ENCODE measurements at regions not wholly inside any gene's neighbourhood (a gene's known extent, or its start where the extent isn't known, plus 50 kb on each side); places are given as distances from the start of the nearest gene placed in this dataset.

DNA sequence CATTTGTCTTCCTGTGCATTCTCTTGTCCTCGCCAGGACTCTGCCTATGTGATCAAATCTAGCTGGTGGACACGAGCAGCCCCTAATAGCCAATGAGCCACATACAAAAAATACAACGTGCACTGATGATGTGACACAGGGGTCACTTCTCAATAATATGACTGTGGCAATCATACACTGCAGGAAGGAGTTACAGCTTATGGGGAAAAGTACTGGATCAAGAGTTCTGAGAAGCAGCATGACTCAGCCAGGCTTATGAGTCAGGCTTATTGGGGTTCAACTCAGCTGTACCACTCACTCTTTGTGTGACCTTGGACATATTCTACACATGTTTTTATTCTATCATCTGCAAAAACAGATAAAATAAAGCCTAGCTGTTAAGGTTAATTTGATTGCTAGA, 889.4 kb upstream of the TENM4 start:
- Histone ChIP-seq H3K27me3 (ENCODE audit: low read length) (no peaks in the 10 kb centered on the region), H3K4me1 (ENCODE audit: insufficient read depth, low read length) (no peaks in the 10 kb centered on the region), H3K9me3 (ENCODE audit: low read length) (0 out of 2 replicates have a peak, but pooled peaks cover 3% of the 10 kb centered on the region), H3K4me3 (ENCODE audit: low read length) (no peak overlapping the region), H3F3A (ENCODE audit: low read length, unreplicated experiment) (no peaks in the 10 kb centered on the region), H3K27ac (ENCODE audit: low read length) (no peak overlapping the region), H3K4me2 (ENCODE audit: low read length) (no peak overlapping the region), H3K79me2 (ENCODE audit: low read length) (no peaks in the 10 kb centered on the region), H4K20me1 (ENCODE audit: low read length) (no peaks in the 10 kb centered on the region), H3K36me3 (ENCODE audit: low read depth, low read length) (no peaks in the 10 kb centered on the region), H3K9me2 (replicated peaks; ENCODE audit: low read length) (no peaks in the 10 kb centered on the region), H3K9ac (ENCODE audit: low read length) (no peak overlapping the region), H2AFZ (ENCODE audit: low read length) (no peak overlapping the region)
- CTCF ChIA-PET, result no interaction called here
- no peak for TF ChIP-seq EZH2 (IDR thresholded peaks at IDR 0.05; ENCODE audit: low read length, unreplicated experiment)
- no peak for TF ChIP-seq EZH2phosphoT487 (IDR thresholded peaks at IDR 0.05; ENCODE audit: borderline replicate concordance, low read length)
- intact Hi-C loops (cut with micrococcal nuclease), result no loop called here
- ATAC-seq (no peak), DNase-seq (peak; percentile 22)
- no TSS peak for BruUV-seq (replicated peaks)
- POLR2A ChIA-PET (ENCODE audit: unreplicated experiment), result no interaction called here

DNA sequence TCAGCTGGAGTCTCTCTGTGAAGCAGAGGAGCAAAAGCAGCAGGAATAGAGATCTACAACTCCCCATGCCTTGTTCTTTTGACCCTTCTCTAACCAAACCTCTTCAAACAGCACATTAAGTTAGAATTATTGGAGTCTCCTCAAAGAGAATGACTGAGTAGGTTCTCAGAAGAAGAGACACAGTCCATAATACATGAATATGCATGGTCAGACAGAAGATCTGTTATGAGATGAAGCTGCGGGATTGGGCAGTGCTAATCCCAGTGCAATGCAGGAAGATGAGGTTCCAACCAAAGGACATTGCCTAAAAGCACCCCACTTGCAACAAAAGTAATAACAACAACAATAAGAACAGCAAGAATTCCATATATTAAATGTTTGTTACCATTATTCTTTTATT, 887.9 kb upstream of the TENM4 start:
- Histone ChIP-seq H3K4me3 (ENCODE audit: low read length) (no peak overlapping the region), H3K4me2 (ENCODE audit: low read length) (no peak overlapping the region), H3K9me2 (replicated peaks; ENCODE audit: low read length) (no peaks in the 10 kb centered on the region), H3K27ac (ENCODE audit: low read length) (no peak overlapping the region), H3K4me1 (ENCODE audit: insufficient read depth, low read length) (no peaks in the 10 kb centered on the region), H3K27me3 (ENCODE audit: low read length) (no peaks in the 10 kb centered on the region), H3K9ac (ENCODE audit: low read length) (no peak overlapping the region), H3F3A (ENCODE audit: low read length, unreplicated experiment) (no peaks in the 10 kb centered on the region), H4K20me1 (ENCODE audit: low read length) (no peaks in the 10 kb centered on the region), H3K79me2 (ENCODE audit: low read length) (no peaks in the 10 kb centered on the region), H2AFZ (ENCODE audit: low read length) (no peak overlapping the region), H3K36me3 (ENCODE audit: low read depth, low read length) (no peaks in the 10 kb centered on the region), H3K9me3 (ENCODE audit: low read length) (no peaks in the 10 kb centered on the region)
- intact Hi-C loops (cut with micrococcal nuclease), result no loop called here
- DNase-seq (no peak), ATAC-seq (no peak)
- TF ChIP-seq EZH2 (IDR thresholded peaks at IDR 0.05; ENCODE audit: low read length, unreplicated experiment), result no peak
- TF ChIP-seq EZH2phosphoT487 (IDR thresholded peaks at IDR 0.05; ENCODE audit: borderline replicate concordance, low read length), result no peak
- TF ChIP-seq, protein P1, sequence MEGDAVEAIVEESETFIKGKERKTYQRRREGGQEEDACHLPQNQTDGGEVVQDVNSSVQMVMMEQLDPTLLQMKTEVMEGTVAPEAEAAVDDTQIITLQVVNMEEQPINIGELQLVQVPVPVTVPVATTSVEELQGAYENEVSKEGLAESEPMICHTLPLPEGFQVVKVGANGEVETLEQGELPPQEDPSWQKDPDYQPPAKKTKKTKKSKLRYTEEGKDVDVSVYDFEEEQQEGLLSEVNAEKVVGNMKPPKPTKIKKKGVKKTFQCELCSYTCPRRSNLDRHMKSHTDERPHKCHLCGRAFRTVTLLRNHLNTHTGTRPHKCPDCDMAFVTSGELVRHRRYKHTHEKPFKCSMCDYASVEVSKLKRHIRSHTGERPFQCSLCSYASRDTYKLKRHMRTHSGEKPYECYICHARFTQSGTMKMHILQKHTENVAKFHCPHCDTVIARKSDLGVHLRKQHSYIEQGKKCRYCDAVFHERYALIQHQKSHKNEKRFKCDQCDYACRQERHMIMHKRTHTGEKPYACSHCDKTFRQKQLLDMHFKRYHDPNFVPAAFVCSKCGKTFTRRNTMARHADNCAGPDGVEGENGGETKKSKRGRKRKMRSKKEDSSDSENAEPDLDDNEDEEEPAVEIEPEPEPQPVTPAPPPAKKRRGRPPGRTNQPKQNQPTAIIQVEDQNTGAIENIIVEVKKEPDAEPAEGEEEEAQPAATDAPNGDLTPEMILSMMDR (conservative IDR thresholded peaks at IDR 0.05; ENCODE audit: low read depth, low read length), result no peak
- CTCF ChIA-PET, result no interaction called here
- POLR2A ChIA-PET (ENCODE audit: unreplicated experiment), result no interaction called here
- no TSS peak for BruUV-seq (replicated peaks)

- Histone ChIP-seq H3F3A (ENCODE audit: low read length, unreplicated experiment) (no peaks in the 10 kb centered on the region), H3K27ac (ENCODE audit: low read length) (no peak overlapping the region), H3K4me1 (ENCODE audit: insufficient read depth, low read length) (no peaks in the 10 kb centered on the region), H3K4me3 (ENCODE audit: low read length) (no peak overlapping the region), H2AFZ (ENCODE audit: low read length) (no peak overlapping the region), H3K27me3 (ENCODE audit: low read length) (no peaks in the 10 kb centered on the region), H3K9ac (ENCODE audit: low read length) (no peak overlapping the region), H3K79me2 (ENCODE audit: low read length) (no peaks in the 10 kb centered on the region), H3K9me3 (ENCODE audit: low read length) (no peaks in the 10 kb centered on the region), H3K9me2 (replicated peaks; ENCODE audit: low read length) (no peaks in the 10 kb centered on the region), H3K36me3 (ENCODE audit: low read depth, low read length) (no peaks in the 10 kb centered on the region), H3K4me2 (ENCODE audit: low read length) (no peak overlapping the region), H4K20me1 (ENCODE audit: low read length) (no peaks in the 10 kb centered on the region)
- no TSS peak for BruUV-seq (replicated peaks)
- ChIA-PET POLR2A (ENCODE audit: unreplicated experiment) (no interaction called here), CTCF (no interaction called here)
- DNase-seq (peak; percentile 24), ATAC-seq (no peak)
- intact Hi-C loops (cut with micrococcal nuclease), result no loop called here
- TF ChIP-seq, protein P1 (conservative IDR thresholded peaks at IDR 0.05; ENCODE audit: low read depth, low read length), result no peak
- TF ChIP-seq EZH2phosphoT487 (IDR thresholded peaks at IDR 0.05; ENCODE audit: borderline replicate concordance, low read length), result no peak
- TF ChIP-seq EZH2 (IDR thresholded peaks at IDR 0.05; ENCODE audit: low read length, unreplicated experiment), result no peak
Observed at GRCh38 chr11:80327956-80328614, 887.3 kb upstream of the TENM4 start.

Data from PC-3 (cell line).